Globus pallidus (tissue), 1 donor: ENCODE measurements at regions not wholly inside any gene's neighbourhood (a gene's known extent, or its start where the extent isn't known, plus 50 kb on each side); places are given as distances from the start of the nearest gene placed in this dataset.
"Not testable (repeated sequence)": the region's sequence is repeated elsewhere in the genome, so short reads cannot be mapped to it uniquely, and the experiment has no call there.

ENCODE experiments used
- DNase-seq: peaks from one replicate; pipeline ENCODE4 v3.0.0-alpha.2; 2015; ENCODE audit warnings: low spot score

- DNase-seq = no peak
Observed at GRCh38 chr5:163885117-163885516, 379.7 kb downstream of the MAT2B start.

- DNase-seq = no peak
Observed at GRCh38 chr5:163887854-163888253, 382.4 kb downstream of the MAT2B start.

GRCh38 chr5:163888366-163888765 lies 382.9 kb downstream of the MAT2B start:
- DNase-seq = no peak

- no peak for DNase-seq
Observed at GRCh38 chr5:163889369-163889768, 383.9 kb downstream of the MAT2B start.

- no peak for DNase-seq
Observed at GRCh38 chr5:163890261-163890660, 384.8 kb downstream of the MAT2B start.

GRCh38 chr5:163893281-163893680 lies 387.9 kb downstream of the MAT2B start:
- DNase-seq = no peak

- DNase-seq = no peak
Observed at GRCh38 chr5:163894645-163895044, 389.2 kb downstream of the MAT2B start.

GRCh38 chr5:163898873-163899272 lies 393.5 kb downstream of the MAT2B start:
- no peak for DNase-seq

- not testable (repeated sequence) for DNase-seq
Observed at GRCh38 chr5:163907783-163908182, 402.4 kb downstream of the MAT2B start.

- DNase-seq = peak; percentile 37
Observed at GRCh38 chr5:163908253-163908652, 402.8 kb downstream of the MAT2B start.

- DNase-seq = no peak
Observed at GRCh38 chr5:163910226-163910625, 404.8 kb downstream of the MAT2B start.

GRCh38 chr5:163912046-163912445 lies 406.6 kb downstream of the MAT2B start:
- DNase-seq = no peak

- no peak for DNase-seq
Observed at GRCh38 chr5:163913548-163913947, 408.1 kb downstream of the MAT2B start.

GRCh38 chr5:163914910-163915309 lies 409.5 kb downstream of the MAT2B start:
- DNase-seq = no peak

GRCh38 chr5:163915481-163915961 lies 410.1 kb downstream of the MAT2B start:
- peak; percentile 24 for DNase-seq

GRCh38 chr5:163916376-163916775 lies 411.0 kb downstream of the MAT2B start:
- peak; percentile 60 for DNase-seq

GRCh38 chr5:163916861-163917260 lies 411.4 kb downstream of the MAT2B start:
- DNase-seq = no peak

GRCh38 chr5:163917747-163918146 lies 412.3 kb downstream of the MAT2B start:
- no peak for DNase-seq

GRCh38 chr5:163934990-163935389 lies 429.6 kb downstream of the MAT2B start:
- not testable (repeated sequence) for DNase-seq

GRCh38 chr5:163938595-163938994 lies 433.2 kb downstream of the MAT2B start:
- DNase-seq = no peak

GRCh38 chr5:163941079-163941478 lies 435.7 kb downstream of the MAT2B start:
- no peak for DNase-seq

GRCh38 chr5:163943546-163943945 lies 438.1 kb downstream of the MAT2B start:
- no peak for DNase-seq

GRCh38 chr5:163944738-163945137 lies 439.3 kb downstream of the MAT2B start:
- DNase-seq = no peak

- no peak for DNase-seq
Observed at GRCh38 chr5:163947848-163948666, 442.6 kb downstream of the MAT2B start.
